ENCODE measurements at regions not wholly inside any gene's neighbourhood (a gene's known extent, or its start where the extent isn't known, plus 50 kb on each side); places are given as distances from the start of the nearest gene placed in this dataset.

- no peaks in the 10 kb centered on the region for H4K20me1 ChIP-seq (ENCODE audit: insufficient read depth, low read length)
- no peak overlapping the region for H2AFZ ChIP-seq (ENCODE audit: low read length)
- peak; percentile 80 for DNase-seq (ENCODE audit: insufficient read length, low spot score, missing footprints)
- no peak for TF ChIP-seq CTCF (IDR thresholded peaks at IDR 0.05; ENCODE audit: extremely low read depth, low read depth, low read length)
- H3K9me3 ChIP-seq (ENCODE audit: low read depth, low read length): no peaks in the 10 kb centered on the region
- peak overlapping the region; percentile 53 for H3K4me2 ChIP-seq (ENCODE audit: insufficient read depth, low read length)
- no peaks in the 10 kb centered on the region for H3K36me3 ChIP-seq (ENCODE audit: insufficient read depth, low read length)
- H3K79me2 ChIP-seq (ENCODE audit: insufficient read depth, low read length): no peaks in the 10 kb centered on the region
- H3K4me1 ChIP-seq (ENCODE audit: insufficient read depth, low read length): peaks cover 23% of the 10 kb centered on the region
- H3K4me3 ChIP-seq (ENCODE audit: insufficient read depth, low read length): no peak overlapping the region
- peak overlapping the region; percentile 92 for H3K27ac ChIP-seq (ENCODE audit: low read depth, low read length)
- H3K27me3 ChIP-seq (ENCODE audit: insufficient read depth, low read length): no peaks in the 10 kb centered on the region
Observed at GRCh38 chr1:238647877-238648276, 738.5 kb upstream of the CHRM3 start.

GRCh38 chr1:238642231-238642630 lies 744.1 kb upstream of the CHRM3 start:
- Histone ChIP-seq H3K9me3 (ENCODE audit: low read depth, low read length) (no peaks in the 10 kb centered on the region), H3K27ac (ENCODE audit: low read depth, low read length) (peak overlapping the region; percentile 59), H2AFZ (ENCODE audit: low read length) (peak overlapping the region; percentile 2), H3K79me2 (ENCODE audit: insufficient read depth, low read length) (no peaks in the 10 kb centered on the region), H3K36me3 (ENCODE audit: insufficient read depth, low read length) (no peaks in the 10 kb centered on the region), H3K4me1 (ENCODE audit: insufficient read depth, low read length) (peaks cover 3% of the 10 kb centered on the region), H3K4me2 (ENCODE audit: insufficient read depth, low read length) (no peak overlapping the region), H3K27me3 (ENCODE audit: insufficient read depth, low read length) (no peaks in the 10 kb centered on the region), H3K4me3 (ENCODE audit: insufficient read depth, low read length) (no peak overlapping the region), H4K20me1 (ENCODE audit: insufficient read depth, low read length) (no peaks in the 10 kb centered on the region)
- no peak for TF ChIP-seq CTCF (IDR thresholded peaks at IDR 0.05; ENCODE audit: extremely low read depth, low read depth, low read length)
- DNase-seq (ENCODE audit: insufficient read length, low spot score, missing footprints): no peak

- Histone ChIP-seq H3K4me2 (ENCODE audit: insufficient read depth, low read length) (no peak overlapping the region), H3K4me3 (ENCODE audit: insufficient read depth, low read length) (no peak overlapping the region), H3K36me3 (ENCODE audit: insufficient read depth, low read length) (no peaks in the 10 kb centered on the region), H2AFZ (ENCODE audit: low read length) (peak overlapping the region; percentile 78), H3K79me2 (ENCODE audit: insufficient read depth, low read length) (no peaks in the 10 kb centered on the region), H4K20me1 (ENCODE audit: insufficient read depth, low read length) (no peaks in the 10 kb centered on the region), H3K4me1 (ENCODE audit: insufficient read depth, low read length) (no peaks in the 10 kb centered on the region), H3K27ac (ENCODE audit: low read depth, low read length) (no peak overlapping the region), H3K27me3 (ENCODE audit: insufficient read depth, low read length) (no peaks in the 10 kb centered on the region), H3K9me3 (ENCODE audit: low read depth, low read length) (no peaks in the 10 kb centered on the region)
- no peak for TF ChIP-seq CTCF (IDR thresholded peaks at IDR 0.05; ENCODE audit: extremely low read depth, low read depth, low read length)
- DNase-seq (ENCODE audit: insufficient read length, low spot score, missing footprints): no peak
Observed at GRCh38 chr1:238639861-238640260, 746.5 kb upstream of the CHRM3 start.

- DNase-seq (ENCODE audit: insufficient read length, low spot score, missing footprints): no peak
- no peak for TF ChIP-seq CTCF (IDR thresholded peaks at IDR 0.05; ENCODE audit: extremely low read depth, low read depth, low read length)
- Histone ChIP-seq H3K79me2 (ENCODE audit: insufficient read depth, low read length) (no peaks in the 10 kb centered on the region), H4K20me1 (ENCODE audit: insufficient read depth, low read length) (no peaks in the 10 kb centered on the region), H3K27ac (ENCODE audit: low read depth, low read length) (no peak overlapping the region), H2AFZ (ENCODE audit: low read length) (peak overlapping the region; percentile 47), H3K27me3 (ENCODE audit: insufficient read depth, low read length) (no peaks in the 10 kb centered on the region), H3K36me3 (ENCODE audit: insufficient read depth, low read length) (no peaks in the 10 kb centered on the region), H3K4me2 (ENCODE audit: insufficient read depth, low read length) (no peak overlapping the region), H3K4me3 (ENCODE audit: insufficient read depth, low read length) (no peak overlapping the region), H3K4me1 (ENCODE audit: insufficient read depth, low read length) (no peaks in the 10 kb centered on the region), H3K9me3 (ENCODE audit: low read depth, low read length) (no peaks in the 10 kb centered on the region)
Observed at GRCh38 chr1:238628110-238628509, 737.4 kb upstream of the ZP4 start.
